Neural cell (in vitro differentiated cells): ENCODE measurements at regions not wholly inside any gene's neighbourhood (a gene's known extent, or its start where the extent isn't known, plus 50 kb on each side); places are given as distances from the start of the nearest gene placed in this dataset.

Experiments used
- H2AFZ ChIP-seq: fragments of 200-600, 300-800 bp; sonication (generic), shearing (Covaris generic); 2 replicates; pipeline ENCODE4 v1.6.0; 2014; ENCODE audit warnings: low read depth, mild to moderate bottlenecking, antibody characterized with exemption, low read length, moderate library complexity
- H3F3A ChIP-seq: fragments of 200-600 bp; shearing (Covaris generic); 2 replicates; pipeline ENCODE4 v1.6.1; 2016; ENCODE audit warnings: mild to moderate bottlenecking, moderate library complexity, mixed read lengths, antibody characterized with exemption, low read length; ENCODE audit not compliant: insufficient read depth, poor library complexity, severe bottlenecking
- H3K27ac ChIP-seq: fragments of 200-600, 300-800 bp; sonication (generic), shearing (Covaris generic); 2 replicates; pipeline ENCODE4 v1.5.1; 2014; ENCODE audit warnings: mild to moderate bottlenecking, low read length, moderate library complexity
- H3K27me3 ChIP-seq: fragments of 300-800, 200-600 bp; sonication (generic), shearing (Covaris generic); 2 replicates; pipeline ENCODE4 v1.6.0; 2014; ENCODE audit warnings: mild to moderate bottlenecking, low read depth, low read length, moderate library complexity; ENCODE audit not compliant: insufficient read depth
- H3K36me3 ChIP-seq: fragments of 300-800, 200-600 bp; sonication (generic), shearing (Covaris generic); 2 replicates; pipeline ENCODE4 v1.5.1; 2014; ENCODE audit warnings: mild to moderate bottlenecking, antibody characterized with exemption, low read length, moderate library complexity; ENCODE audit not compliant: insufficient read depth
- H3K4me2 ChIP-seq: fragments of 300-800, 200-600 bp; sonication (generic), shearing (Covaris generic); 2 replicates; pipeline ENCODE4 v1.6.0; 2014; ENCODE audit warnings: mild to moderate bottlenecking, low read length
- H3K4me3 ChIP-seq: fragments of 300-800, 200-600 bp; sonication (generic), shearing (Covaris generic); 2 replicates; pipeline ENCODE4 v1.5.1; 2014; ENCODE audit warnings: mild to moderate bottlenecking, low read length, moderate library complexity
- H3K79me2 ChIP-seq: fragments of 200-600 bp; shearing (Covaris generic); replicated peaks from 2 replicates; pipeline ENCODE4 v1.6.0; 2014; ENCODE audit warnings: mild to moderate bottlenecking, low read length, moderate library complexity; ENCODE audit not compliant: insufficient read depth
- H3K9ac ChIP-seq: fragments of 300-800, 200-600 bp; sonication (generic), shearing (Covaris generic); 2 replicates; pipeline ENCODE4 v1.6.1; 2016; ENCODE audit warnings: mild to moderate bottlenecking, low read length, mixed read lengths
- H3K9me2 ChIP-seq: fragments of 200-600 bp; shearing (Covaris generic); 2 replicates; pipeline ENCODE4 v1.6.1; 2016; ENCODE audit warnings: mild to moderate bottlenecking, low read length, mixed read lengths; ENCODE audit not compliant: insufficient read depth
- H3K9me3 ChIP-seq: fragments of 200-600, 300-800 bp; sonication (generic), shearing (Covaris generic); 2 replicates; pipeline ENCODE4 v1.6.1; 2016; ENCODE audit warnings: mild to moderate bottlenecking, mixed run types, low read length, moderate library complexity, mixed read lengths
- H4K20me1 ChIP-seq: fragments of 200-600 bp; shearing (Covaris generic); 2 replicates; pipeline ENCODE4 v1.6.1; 2016; ENCODE audit warnings: mild to moderate bottlenecking, mixed run types; ENCODE audit not compliant: insufficient read depth
- EP300 ChIP-seq: fragments of 450-650 bp; conservative IDR thresholded peaks from 2 replicates; pipeline ENCODE4 v1.6.1; 2014; ENCODE audit warnings: antibody characterized with exemption, mild to moderate bottlenecking, moderate library complexity; ENCODE audit not compliant: poor library complexity, severe bottlenecking
- EZH2 ChIP-seq: fragments of 200-600, 300-800 bp; shearing (Covaris generic), sonication (generic); IDR thresholded peaks from 2 replicates; pipeline ENCODE4 v1.6.1; 2014; ENCODE audit warnings: antibody characterized with exemption, low read length, borderline replicate concordance, mild to moderate bottlenecking; ENCODE audit not compliant: insufficient read depth, poor library complexity, severe bottlenecking
- MXI1 ChIP-seq: fragments of 450-650 bp; conservative IDR thresholded peaks from 2 replicates; pipeline ENCODE4 v1.6.1; 2014; ENCODE audit warnings: antibody characterized with exemption, mild to moderate bottlenecking; ENCODE audit not compliant: poor library complexity, severe bottlenecking
- POLR2AphosphoS5 ChIP-seq: IDR thresholded peaks from 2 replicates; pipeline ENCODE4 v1.6.1; 2012
- RAD21 ChIP-seq: fragments of 450-650 bp; conservative IDR thresholded peaks from 2 replicates; pipeline ENCODE4 v1.6.1; 2014; ENCODE audit warnings: antibody characterized with exemption, mild to moderate bottlenecking, moderate library complexity
- SMC3 ChIP-seq: fragments of 450-650 bp; conservative IDR thresholded peaks from 2 replicates; pipeline ENCODE4 v1.6.1; 2014; ENCODE audit warnings: antibody characterized with exemption, mild to moderate bottlenecking, moderate library complexity; ENCODE audit not compliant: poor library complexity
- TAF1 ChIP-seq: IDR thresholded peaks from 2 replicates; pipeline ENCODE4 v1.6.1; 2012; ENCODE audit warnings: low read depth
- TF ChIP-seq, protein P1 (sequence below): IDR thresholded peaks from 2 replicates; pipeline ENCODE4 v1.6.1; 2012; ENCODE audit warnings: borderline replicate concordance
- TF ChIP-seq, protein P2 (sequence below): fragments of 450-650 bp; IDR thresholded peaks from 2 replicates; pipeline ENCODE4 v1.5.1; 2014; ENCODE audit warnings: antibody characterized with exemption, mild to moderate bottlenecking, moderate library complexity; ENCODE audit not compliant: poor library complexity, severe bottlenecking

- Histone ChIP-seq H3K27me3 (no peaks in the 10 kb centered on the region), H3K27ac (no peak overlapping the region)
Measured at GRCh38 chr10:117457932-117458331, 82.7 kb upstream of the PDZD8 start.

DNA sequence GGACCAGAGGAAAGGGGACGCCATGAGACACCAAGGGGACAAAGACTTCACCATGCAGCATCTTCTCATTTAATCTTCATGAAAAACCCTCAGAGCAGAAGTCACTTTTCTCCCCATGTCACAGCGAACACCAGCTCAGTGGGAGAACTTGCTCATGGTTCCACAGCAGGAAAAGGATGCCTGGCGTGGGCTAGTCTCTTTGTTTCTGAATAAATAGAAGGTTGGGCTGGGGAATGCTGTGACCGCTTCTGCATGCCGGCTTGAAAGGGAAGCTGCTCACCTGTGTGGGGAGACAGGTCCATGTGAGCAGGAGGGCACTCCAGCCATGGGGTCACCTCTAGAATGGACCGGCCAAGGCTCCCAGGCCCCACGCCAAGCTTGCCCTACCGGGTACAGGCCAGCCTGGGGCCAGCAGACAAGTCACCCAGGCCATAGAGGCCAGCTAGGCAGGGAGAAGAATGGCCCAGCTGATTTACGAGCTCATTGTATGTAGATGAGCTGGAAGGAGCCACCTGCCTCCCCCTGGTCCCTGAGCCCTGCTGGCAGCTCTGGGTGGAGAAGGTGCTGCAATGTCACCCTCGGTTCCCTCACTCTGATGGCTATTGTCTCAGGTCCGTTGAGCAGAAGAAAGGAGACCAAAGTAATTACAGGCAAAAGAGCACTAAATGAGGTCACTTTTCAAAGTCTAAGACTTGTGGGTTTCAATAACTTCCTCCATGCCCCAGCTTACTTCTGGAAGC is 82.0 kb upstream of the PDZD8 start:
- Histone ChIP-seq H3K9me2 (no peaks in the 10 kb centered on the region), H3K9me3 (no peaks in the 10 kb centered on the region), H3F3A (no peaks in the 10 kb centered on the region)

More at GRCh38 chr10:117457932-117458331, 82.7 kb upstream of the PDZD8 start:
- H3K36me3 ChIP-seq: no peaks in the 10 kb centered on the region
- H4K20me1 ChIP-seq: no peaks in the 10 kb centered on the region
- no peaks in the 10 kb centered on the region for H3K9me3 ChIP-seq
- TF ChIP-seq SMC3 (no peak), EP300 (no peak), EZH2 (no peak), MXI1 (no peak), TAF1 (no peak), RAD21 (no peak), POLR2AphosphoS5 (no peak)
- TF ChIP-seq, protein P1, sequence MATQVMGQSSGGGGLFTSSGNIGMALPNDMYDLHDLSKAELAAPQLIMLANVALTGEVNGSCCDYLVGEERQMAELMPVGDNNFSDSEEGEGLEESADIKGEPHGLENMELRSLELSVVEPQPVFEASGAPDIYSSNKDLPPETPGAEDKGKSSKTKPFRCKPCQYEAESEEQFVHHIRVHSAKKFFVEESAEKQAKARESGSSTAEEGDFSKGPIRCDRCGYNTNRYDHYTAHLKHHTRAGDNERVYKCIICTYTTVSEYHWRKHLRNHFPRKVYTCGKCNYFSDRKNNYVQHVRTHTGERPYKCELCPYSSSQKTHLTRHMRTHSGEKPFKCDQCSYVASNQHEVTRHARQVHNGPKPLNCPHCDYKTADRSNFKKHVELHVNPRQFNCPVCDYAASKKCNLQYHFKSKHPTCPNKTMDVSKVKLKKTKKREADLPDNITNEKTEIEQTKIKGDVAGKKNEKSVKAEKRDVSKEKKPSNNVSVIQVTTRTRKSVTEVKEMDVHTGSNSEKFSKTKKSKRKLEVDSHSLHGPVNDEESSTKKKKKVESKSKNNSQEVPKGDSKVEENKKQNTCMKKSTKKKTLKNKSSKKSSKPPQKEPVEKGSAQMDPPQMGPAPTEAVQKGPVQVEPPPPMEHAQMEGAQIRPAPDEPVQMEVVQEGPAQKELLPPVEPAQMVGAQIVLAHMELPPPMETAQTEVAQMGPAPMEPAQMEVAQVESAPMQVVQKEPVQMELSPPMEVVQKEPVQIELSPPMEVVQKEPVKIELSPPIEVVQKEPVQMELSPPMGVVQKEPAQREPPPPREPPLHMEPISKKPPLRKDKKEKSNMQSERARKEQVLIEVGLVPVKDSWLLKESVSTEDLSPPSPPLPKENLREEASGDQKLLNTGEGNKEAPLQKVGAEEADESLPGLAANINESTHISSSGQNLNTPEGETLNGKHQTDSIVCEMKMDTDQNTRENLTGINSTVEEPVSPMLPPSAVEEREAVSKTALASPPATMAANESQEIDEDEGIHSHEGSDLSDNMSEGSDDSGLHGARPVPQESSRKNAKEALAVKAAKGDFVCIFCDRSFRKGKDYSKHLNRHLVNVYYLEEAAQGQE: no peak
- TF ChIP-seq, protein P2, sequence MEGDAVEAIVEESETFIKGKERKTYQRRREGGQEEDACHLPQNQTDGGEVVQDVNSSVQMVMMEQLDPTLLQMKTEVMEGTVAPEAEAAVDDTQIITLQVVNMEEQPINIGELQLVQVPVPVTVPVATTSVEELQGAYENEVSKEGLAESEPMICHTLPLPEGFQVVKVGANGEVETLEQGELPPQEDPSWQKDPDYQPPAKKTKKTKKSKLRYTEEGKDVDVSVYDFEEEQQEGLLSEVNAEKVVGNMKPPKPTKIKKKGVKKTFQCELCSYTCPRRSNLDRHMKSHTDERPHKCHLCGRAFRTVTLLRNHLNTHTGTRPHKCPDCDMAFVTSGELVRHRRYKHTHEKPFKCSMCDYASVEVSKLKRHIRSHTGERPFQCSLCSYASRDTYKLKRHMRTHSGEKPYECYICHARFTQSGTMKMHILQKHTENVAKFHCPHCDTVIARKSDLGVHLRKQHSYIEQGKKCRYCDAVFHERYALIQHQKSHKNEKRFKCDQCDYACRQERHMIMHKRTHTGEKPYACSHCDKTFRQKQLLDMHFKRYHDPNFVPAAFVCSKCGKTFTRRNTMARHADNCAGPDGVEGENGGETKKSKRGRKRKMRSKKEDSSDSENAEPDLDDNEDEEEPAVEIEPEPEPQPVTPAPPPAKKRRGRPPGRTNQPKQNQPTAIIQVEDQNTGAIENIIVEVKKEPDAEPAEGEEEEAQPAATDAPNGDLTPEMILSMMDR: no peak
- H3K9me2 ChIP-seq: no peaks in the 10 kb centered on the region
- no peaks in the 10 kb centered on the region for H3K79me2 ChIP-seq
- H3K4me2 ChIP-seq: no peak overlapping the region
- H2AFZ ChIP-seq: no peak overlapping the region
- H3K9ac ChIP-seq: no peak overlapping the region
- no peaks in the 10 kb centered on the region for H3F3A ChIP-seq
- H3K4me3 ChIP-seq: no peak overlapping the region

More for the DNA sequence above, 82.0 kb upstream of the PDZD8 start:
- no peaks in the 10 kb centered on the region for H3K79me2 ChIP-seq
- no peak overlapping the region for H2AFZ ChIP-seq
- H3K4me3 ChIP-seq: no peak overlapping the region
- H3K9ac ChIP-seq: no peak overlapping the region
- H3K27ac ChIP-seq: no peak overlapping the region
- no peaks in the 10 kb centered on the region for H3K27me3 ChIP-seq
- TF ChIP-seq EZH2 (no peak), EP300 (no peak), POLR2AphosphoS5 (no peak), TAF1 (no peak)
- TF ChIP-seq, protein P1: no peak
- no peaks in the 10 kb centered on the region for H3K36me3 ChIP-seq
- no peaks in the 10 kb centered on the region for H4K20me1 ChIP-seq
- H3K4me2 ChIP-seq: no peak overlapping the region
